Kidney tubule cell (primary cell): ENCODE measurements at regions not wholly inside any gene's neighbourhood (a gene's known extent, or its start where the extent isn't known, plus 50 kb on each side); places are given as distances from the start of the nearest gene placed in this dataset.
"Not testable (repeated sequence)": the region's sequence is repeated elsewhere in the genome, so short reads cannot be mapped to it uniquely, and the experiment has no call there.

ENCODE experiments used
- DNase-seq: peaks from one replicate; pipeline ENCODE4 v3.0.0-alpha.2; 2018; ENCODE audit warnings: low spot score

DNA sequence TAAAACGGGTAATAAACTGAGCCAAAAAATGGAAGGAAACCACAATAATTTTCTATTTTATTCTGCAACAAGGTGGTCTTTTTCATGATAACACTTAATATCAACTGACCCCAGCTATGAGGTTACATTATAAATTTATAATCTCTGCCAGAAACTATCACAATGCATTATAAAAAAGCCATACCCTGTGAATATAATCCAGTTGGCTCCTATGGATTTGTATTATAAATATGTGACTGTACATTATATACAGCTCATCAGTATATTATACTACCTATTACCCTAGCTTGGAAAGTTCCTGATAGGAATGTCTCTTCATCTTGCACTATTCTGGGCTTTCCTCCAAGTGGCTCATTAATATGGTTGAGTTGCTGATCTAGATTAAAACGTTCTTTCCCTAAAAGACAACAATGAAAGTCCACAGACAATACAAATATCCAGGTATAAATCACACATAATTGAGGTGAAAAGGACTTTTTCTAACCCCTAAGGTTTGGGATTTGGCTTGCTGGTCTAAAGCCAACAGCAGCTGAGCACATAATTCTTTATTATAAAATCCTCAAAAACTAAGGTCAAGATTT lies 487.7 kb downstream of the TTLL7 start:
- no peak for DNase-seq

DNA sequence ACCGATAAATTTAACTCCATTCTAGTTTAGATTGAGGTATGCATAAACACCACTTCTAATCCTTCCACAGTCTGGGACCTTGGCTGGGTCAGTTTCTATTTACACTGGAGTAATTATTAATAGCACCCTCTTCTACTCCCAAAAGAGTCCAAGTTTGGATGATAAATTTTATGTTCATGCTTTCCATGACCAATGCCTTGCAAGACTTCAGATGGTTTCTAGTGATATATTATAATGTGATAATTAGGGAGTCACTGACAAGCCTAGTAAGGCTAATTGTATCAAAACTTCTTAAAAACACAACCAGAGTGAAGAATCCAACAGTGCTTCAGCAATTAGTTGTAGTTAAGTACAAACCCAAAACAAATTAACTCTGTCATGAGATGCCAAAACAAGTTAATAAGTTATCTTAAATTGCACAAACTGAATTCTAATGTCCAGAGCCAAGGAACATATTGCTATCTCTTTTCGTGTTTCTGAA lies 489.6 kb downstream of the TTLL7 start:
- DNase-seq, result no peak

DNA sequence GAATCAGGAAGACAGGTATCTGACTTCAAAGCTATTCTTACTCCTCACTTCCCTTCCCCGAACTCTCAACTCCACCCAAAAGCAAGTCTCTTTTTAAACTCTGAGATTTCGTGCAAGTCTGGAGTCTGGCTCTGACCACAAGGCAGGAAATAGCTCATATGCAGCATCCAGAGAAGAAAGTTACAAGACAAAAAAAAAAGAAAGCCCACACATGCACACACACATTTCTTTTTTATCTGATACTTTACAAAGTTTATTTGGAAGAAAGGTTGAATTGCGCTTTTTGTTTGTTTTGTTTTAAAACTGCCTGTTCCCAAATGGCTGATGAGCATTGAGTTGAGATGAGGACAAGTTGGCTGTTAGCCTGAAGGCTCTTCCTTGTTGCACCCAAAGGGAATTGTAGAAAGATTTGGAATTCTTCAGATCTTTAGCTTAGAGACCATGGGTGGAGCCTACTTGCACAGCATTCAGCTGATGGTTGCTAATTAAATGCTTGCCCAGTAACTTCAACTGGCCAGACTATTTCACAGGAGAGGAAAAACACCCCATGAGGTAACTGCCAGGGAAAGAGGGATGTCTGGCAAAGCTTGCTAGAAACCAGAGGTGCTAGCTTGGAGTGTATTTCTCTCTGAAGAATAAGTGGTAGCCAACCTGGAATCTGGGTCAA lies 490.3 kb downstream of the TTLL7 start:
- no peak for DNase-seq

DNA sequence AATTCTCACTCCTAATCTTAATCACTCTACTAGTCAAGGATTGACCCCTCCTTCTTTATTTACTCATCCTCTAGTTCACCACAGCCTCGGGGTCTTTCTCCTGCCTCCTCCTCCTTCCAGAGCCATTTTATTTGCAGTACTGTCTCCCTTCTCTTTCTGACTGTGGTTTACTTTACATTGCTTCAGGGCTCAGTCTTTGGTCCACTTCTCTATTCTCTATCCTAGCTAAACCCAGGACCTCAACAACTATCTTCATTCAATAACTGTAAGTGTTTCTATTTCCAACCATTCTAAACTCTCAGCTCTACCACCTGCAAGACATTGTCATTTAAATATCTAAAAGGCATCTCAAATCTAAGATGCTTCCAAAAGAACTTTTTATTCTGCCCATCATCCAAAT lies 493.8 kb downstream of the TTLL7 start:
- no peak for DNase-seq

DNA sequence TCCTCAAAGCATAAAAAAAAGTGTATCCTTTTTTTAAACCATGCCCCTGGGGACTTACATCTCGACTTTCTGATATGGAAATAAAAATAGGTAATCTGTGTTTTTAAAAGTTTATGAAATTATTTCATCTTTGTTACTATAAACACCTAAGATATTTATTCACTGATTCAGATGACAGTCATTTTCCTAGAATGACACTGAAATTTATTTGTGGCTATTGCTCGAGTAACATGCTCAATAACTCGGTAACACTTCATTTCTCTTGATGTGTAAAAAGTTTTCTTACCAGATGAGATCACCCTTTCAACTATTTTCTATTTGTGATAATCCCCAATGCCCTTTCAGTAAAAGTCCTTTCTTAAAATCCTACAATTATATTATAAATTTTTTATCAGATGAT lies 495.8 kb downstream of the TTLL7 start:
- no peak for DNase-seq

DNA sequence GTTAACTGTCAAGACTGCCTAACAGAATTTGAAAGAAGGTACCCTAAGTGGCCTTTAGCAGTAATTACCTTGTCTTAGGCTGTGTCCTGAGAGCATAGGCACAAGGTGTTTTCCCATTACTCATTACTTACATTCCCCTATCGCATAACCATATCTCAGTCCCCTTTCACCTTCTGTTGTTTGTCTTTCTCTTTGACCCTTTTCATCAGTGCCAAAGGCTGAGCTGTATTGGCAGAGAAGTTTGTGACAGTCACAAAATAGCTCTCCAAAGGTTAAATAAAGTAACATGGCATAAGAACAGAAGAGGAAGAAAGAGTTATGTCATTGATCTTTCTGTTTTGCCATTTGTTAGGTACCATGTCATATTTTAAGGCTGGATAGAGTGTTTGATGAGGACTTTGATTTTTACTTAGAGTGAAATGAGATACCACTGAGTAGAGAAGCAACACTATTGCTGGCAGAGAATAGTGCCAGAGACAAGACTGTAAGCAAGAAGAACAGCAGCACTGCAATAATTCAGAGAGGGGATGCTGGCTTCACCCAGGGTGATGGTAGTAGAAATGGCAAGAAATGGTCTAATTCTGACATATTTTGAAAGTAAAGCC lies 497.8 kb downstream of the TTLL7 start:
- DNase-seq, result peak; percentile 6

DNA sequence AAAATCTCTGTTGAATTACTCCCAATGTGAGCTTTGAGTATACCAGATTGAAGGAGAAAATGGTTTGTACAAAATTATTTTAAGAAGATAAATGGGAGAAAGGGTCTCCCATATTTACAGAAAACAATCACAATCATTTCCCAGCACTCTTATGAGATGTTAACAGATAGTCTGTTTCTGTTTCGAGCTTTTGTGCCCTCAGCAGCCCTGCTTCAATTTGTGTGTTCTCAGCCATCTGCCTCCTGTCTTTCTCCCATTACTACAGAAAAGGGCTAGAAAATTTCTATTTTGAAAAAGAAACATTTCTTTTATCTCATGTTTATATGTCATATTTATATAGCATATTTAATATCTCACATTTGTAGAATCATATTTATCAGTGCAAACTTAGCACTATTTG lies 498.4 kb downstream of the TTLL7 start:
- no peak for DNase-seq

DNA sequence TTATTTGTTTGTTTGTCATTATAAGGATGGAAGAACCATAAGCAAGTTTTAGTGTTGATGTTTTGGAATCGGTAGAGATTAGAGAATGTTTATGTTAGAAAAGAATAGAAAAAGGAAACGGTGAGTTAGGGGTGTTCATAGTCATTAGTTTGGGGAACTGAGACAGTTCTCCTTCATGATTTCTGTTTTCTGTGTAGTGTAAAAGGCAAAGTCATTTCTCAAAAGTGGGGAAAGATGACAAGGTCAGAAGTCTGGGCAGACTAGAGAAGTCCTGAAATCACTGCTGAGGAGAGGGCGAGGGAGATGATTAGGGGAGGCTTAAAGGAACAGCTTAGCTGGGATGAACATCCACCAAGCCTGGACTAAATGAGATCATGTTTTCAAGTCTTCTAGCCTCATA lies 498.9 kb downstream of the TTLL7 start:
- no peak for DNase-seq

DNA sequence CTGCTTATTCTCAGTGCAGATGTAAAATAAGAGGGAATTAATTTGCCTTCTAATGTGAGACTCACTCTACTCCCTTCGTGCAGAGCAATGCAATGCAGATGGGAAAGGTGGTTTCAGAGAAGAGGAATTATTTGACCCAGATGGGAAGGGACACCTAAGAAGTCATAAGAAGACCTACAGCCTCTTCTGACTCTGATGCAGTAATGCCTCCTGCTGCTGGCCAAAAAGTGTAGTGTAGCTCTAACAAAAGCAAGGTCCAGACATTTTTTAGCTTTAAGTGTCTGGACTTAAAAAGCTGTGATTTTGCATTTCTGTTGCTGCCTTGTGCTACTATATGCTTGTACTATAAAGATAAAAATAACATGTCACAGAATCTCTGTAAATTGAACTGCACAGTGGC lies 501.4 kb downstream of the TTLL7 start:
- DNase-seq, result peak; percentile 7

DNA sequence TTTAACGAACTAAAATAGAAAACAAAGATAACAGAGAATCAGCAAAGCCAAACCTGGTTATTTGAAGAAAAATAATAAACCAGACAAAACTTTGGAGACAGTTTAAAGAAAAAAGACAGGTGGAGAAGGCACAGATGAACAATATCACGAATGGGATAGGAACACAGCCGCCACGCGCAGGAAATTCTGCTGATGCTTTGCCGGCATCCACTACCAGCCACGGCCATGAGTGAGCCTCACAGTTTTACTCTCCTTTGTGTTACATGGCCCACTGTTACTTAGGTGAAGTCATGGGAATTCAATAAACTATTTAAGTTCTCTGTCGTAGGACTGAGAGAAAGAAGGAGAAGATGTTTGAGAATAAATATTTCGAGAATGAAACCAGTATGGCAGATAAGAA lies 503.4 kb downstream of the TTLL7 start:
- no peak for DNase-seq

DNA sequence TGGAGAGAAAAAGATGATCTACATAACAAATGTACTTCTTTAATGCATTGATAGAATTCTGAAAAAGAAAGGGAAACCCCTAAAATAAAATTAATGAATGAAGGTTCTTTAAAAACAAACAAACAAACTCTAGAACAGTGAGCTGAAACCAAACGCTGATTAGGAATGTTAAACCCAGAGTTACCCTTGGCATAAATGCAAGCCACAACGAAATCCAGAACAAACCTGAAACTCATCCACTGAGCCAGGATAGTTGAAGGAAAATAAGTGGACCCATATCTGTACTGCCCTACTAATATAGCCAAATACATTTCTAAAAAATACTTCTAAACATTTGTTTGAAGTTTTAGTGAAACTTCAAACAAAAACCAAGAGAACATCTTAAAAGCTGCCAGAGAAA lies 505.3 kb downstream of the TTLL7 start:
- no peak for DNase-seq

DNA sequence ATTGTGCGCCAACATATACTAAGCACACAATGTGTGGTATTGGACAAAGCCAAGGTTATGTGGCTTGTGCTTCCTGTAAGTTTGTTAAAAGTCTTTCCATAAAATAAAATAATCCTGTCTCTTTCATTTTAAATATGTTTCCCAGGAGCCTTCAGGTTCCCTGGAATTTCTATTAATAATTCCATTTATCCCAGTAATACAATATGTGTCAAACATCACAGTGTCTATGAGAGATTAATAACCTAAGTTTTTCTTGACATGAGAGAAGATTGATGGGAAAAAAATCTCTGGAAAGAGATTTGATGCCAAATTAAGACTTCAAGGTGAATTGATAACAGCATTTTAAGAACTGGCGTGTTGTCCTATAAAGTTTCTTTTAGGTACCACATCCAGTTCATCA lies 507.0 kb downstream of the TTLL7 start:
- no peak for DNase-seq

DNA sequence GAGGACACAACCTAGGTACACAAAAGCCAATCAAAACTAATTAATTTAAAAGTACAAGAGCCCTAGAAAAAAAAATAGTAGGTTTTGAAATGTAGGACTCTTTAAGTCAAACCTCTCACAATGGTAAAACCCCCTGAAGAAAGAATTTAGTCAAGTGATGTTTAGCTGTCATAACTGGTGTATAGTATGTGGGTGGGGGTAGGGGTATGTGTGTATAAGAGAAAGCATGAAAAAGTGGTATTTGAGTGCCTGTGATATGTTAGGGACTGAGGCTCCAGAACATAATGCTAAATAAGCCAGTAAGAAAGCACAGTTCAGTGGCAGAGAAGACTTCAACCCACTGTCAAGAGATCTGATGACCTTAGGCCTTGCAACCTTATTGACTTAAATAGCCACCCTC lies 507.9 kb downstream of the TTLL7 start:
- no peak for DNase-seq

DNA sequence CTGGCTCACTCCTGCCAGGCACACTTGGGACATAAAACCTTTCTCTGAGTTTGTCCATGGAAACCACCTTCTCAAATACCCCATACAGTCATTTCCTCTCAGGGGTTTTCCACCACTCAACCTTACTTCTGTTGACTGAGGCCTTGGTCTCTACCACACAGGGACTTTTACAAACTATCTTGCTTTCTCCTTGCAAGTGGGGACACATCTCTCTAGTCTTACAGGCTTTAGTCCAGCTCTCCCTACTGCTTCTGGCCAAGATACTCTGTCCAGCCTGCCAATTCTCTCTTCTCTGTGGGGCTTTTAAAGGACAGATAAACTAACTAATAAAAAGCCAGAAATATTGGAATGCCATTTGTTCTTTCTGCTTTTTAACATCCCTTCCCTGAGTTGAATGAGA lies 510.8 kb downstream of the TTLL7 start:
- DNase-seq, result peak; percentile 36

DNA sequence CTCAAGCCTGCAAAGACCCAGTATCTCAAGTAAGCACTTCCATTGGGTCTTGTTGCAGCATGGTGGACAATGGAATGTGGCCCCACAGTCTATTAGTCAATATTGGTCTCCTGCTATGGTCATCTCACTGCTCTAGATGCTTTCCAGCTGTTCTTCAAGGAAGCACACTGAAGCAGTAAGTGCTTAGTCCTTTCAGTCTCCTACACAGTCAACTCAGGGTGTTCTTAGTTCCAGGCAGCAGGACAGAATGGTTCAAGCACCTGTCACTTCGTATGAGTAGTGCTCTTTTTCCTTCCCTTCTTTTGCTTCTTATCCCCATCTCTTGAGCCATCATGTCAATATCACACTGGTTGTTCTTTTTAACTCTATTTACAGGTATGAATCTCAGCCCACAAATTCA lies 511.5 kb downstream of the TTLL7 start:
- DNase-seq, result not testable (repeated sequence)

DNA sequence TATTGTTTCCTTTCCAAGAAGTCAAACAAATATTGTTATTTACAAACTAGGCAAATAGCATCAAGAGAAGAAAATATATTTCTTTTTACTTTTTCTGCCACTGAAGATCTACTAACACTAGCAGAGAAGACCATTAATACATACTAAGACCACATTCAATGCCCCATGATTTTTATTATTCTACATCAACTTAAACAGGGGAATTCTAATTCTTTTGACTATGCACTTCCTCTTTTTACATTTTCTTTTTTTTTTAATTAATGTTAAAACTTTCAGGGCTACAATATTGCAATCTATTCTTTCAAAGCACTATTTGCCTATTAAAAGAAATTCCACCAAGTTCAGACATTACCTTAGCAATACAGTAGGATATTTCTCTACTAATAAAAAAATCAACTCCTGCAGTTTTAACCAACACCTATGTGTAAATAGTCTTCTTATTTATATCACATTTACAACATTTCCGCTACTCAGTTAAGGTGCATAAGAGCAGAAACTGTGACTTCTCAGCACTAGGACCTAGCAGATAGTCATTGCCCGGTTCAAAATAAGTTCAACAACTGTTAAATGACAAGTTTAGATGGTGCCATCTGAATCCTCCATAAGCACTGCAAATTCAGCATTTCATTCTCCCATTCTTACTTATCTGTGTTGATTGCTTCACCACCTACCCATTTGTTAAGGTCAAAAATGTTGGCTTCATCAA lies 513.5 kb downstream of the TTLL7 start:
- not testable (repeated sequence) for DNase-seq

DNA sequence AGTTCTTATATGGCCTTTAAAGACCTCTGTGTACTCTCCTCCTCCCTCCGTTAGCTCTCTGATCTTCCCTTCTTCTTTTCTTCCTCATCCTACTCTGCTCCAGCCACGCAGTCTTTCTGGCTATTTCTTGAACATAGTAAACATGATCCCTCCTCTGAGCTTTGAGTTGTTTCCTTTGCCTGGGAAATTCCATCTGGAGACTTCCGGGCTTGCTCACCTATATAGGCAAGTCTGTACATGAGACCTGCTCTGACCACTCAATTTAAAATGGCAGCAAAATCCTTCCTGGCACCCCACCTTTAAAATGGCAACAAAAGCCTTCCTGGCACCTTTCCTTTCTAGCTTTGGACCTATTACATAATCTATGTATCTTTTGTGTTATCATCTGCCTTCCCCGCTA lies 517.6 kb downstream of the TTLL7 start:
- DNase-seq, result not testable (repeated sequence)

DNA sequence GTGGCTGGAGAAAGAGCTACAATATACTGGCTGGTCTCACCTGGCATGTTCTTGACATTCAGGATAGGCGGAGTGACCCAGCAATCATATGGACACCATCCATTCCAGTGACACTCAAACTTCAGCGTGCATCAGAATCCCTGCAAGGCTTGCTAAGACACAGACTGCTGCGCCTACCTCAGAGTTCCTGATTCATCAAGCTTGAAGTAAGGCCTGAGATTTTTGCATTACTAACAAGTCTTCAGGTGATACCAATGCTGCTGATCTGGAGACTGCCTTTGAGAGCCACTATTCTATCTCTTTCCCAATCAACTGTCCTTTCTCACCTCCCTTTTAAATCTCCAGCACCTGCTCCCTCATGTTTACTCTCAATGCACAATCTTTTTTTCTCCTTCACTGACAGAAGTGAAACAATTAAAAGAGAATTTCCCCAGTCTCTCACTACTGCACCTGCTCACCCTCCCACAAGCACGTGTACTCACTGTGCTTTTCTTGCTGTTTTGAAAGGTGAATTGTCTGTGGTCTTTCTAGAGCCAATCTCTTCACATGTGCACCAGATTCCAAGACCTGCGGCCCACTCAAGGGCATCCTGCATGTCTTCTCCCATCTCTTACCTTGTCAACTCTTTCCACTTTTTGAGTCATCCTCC lies 519.2 kb downstream of the TTLL7 start:
- DNase-seq, result not testable (repeated sequence)

DNA sequence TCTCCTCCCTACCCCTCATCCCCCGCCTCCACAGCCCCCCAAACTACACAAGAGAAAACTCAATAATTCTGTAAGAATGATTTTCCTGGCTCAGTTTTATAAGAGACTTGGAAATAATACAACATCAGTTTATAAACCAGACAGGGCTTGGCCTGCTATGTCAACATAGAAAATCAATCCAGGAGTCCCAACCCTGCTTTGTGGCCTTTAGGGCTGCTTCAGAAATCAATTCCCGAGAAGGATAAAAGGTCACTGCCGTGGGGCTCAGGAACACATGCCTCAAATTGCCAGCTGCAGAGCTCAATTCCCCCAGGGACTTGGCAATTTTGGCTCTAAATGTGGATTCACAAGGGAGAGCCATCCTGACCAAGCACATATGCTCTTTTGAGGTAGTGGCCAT lies 520.8 kb downstream of the TTLL7 start:
- not testable (repeated sequence) for DNase-seq

DNA sequence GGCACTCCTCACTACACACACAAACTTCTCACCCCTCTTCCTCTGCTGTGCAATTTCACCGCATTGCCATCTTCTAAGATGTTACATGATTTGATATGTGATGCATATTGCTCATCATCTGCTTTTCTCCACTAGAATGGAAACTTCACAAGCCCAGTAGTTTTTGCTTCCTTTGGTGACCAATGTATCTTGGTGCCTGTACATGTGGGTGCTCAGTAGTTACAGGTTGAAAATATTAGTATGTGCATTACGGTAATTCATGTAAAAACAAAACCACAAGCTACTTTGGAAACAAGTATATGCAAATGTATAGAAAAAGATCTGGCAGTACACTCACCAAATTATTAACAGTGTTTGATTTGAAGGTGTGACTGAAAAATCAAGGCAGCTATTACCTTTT lies 522.4 kb downstream of the TTLL7 start:
- not testable (repeated sequence) for DNase-seq

DNA sequence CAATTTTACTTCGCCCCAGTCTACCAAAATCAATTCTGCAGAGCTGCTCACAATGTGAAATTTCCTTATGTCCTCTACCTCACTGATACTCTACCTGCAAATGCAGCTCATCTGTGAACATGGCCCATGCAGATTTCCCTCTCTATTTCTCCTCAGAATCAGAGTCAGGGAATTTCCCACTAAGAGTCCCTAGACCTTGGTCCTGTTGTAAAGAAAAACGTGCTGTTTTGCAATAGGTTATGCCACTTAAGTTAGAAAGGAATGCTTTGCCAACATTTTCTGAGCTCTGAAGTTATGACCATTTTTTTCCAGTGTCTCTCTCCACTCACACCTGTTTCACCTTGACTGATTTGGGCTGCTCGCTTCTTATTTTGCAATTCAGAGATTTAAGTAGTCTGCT lies 524.0 kb downstream of the TTLL7 start:
- DNase-seq, result not testable (repeated sequence)

DNA sequence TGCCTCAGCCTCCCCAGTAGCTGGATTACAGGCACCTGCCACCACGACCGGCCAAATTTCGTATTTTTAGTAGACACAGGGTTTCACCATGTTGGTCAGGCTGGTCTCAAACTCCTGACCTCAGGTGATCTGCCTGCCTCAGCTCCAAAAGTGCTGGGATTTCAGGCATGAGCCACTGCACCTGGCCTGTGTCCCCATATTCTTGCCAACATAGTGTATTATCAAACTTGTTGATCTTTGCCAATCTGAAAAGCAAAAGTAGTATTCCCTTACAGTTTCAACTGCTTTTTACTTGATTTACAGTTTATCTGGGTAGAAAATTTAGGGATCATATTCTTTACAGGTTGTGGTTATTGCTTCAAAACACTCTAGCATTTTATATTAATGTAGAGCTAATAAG lies 524.9 kb downstream of the TTLL7 start:
- DNase-seq, result not testable (repeated sequence)
